GM21528 (cell line): ENCODE measurements at regions not wholly inside any gene's neighbourhood (a gene's known extent, or its start where the extent isn't known, plus 50 kb on each side); places are given as distances from the start of the nearest gene placed in this dataset.

Source experiments
- ATAC-seq: cut with Tn5 transposase; IDR thresholded peaks from one replicate; pipeline ENCODE4 v1.9.1; 2021; ENCODE audit warnings: mild to moderate bottlenecking, moderate library complexity; ENCODE audit not compliant: unreplicated experiment, low FRiP score

DNA sequence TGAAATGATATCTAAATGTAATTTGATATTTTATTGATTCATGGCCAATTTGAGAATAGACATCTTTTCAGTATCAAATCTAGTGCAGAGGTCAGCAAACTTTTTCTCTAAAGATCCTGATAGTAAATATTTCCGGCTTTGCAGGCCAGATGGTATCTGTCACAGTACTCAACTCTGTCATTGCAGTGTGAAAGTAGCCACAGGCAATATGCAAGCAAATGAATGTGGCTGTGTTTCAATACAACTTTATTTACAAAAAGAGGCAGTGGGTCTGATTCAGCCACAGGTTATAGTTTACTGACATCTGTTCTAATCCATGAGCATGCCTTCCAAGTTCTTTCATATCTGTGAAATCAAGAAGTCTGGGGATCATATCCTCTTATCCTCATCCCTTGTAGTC, 221.2 kb downstream of the PRDM2 start:
- no peak for ATAC-seq

DNA sequence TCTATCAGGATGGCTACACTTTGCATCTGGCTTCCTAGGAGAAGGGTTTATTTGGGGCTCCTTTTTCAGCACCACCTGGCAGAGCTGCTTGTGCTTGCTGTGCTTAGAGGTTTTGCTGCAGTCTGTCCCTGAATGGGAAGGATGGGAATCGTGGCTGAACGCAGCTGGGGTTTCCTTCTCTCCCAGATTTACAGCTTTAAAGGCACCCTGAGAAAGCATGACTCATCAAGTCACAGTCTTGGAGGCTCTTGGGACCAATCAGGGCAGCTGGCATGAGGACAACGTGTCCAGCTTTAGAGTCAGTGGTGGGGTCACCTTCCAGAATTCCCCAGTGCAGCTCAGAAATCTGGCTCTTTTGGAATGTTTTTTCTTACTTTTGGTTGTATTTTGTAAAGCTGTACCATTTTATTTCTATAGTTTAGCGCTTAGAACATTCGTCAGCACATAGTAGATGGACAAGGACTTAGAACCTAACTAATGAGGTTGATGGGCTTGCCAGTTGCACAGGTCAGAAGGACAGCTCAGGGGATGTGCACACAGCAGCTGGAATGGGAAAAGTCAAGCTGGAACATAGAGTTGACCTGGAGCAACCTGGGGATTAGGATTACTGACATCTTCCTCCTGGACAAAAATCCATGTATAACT, 222.6 kb downstream of the PRDM2 start:
- no peak for ATAC-seq

GRCh38 chr1:13926556-13926955, 226.6 kb downstream of the PRDM2 start:
- ATAC-seq, result no peak

GRCh38 chr1:13927736-13928135, 227.7 kb downstream of the PRDM2 start:
- no peak for ATAC-seq

GRCh38 chr1:13929313-13929712, 229.3 kb downstream of the PRDM2 start:
- ATAC-seq, result no peak

- no peak for ATAC-seq
These were observed 230.2 kb downstream of the PRDM2 start for GRCh38 chr1:13930151-13930550.

DNA sequence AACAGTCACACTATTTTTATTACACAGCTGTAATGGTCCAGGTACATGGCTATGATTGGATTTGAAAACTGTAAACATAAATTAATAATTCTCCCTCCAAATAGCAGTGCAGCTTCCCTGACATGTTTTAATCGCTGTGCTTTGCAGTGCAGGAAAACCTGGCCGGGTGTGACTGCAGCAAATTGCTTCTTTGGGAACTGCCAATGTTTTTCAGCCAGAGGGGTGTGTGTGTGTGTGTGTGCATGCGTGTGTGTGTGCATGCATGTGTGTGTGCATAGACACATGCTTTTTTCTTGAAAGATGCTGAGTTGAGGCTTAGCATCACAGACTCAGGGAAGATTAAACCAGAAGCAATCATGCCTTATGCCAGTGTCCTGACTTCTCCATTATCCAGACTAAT, 231.2 kb downstream of the PRDM2 start:
- ATAC-seq, result no peak

DNA sequence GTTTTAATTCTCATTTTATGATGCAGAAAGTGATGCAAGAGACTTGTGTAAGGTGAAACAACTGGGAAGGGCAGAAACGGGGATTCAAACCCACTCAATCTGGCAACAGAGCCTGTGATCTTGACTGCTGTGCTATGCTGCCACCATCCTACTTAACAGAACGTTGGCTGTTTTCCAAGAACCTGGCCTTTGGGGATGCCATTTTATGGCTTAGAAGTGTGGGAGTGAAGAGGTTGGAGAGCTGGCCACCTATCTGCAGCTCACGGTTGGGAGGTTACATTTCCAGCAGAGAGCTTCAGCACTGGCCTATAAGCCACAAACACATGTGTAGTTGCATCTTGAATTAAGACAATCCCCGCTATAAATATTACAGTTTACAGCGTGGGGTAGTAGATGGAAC, 235.3 kb downstream of the PRDM2 start:
- no peak for ATAC-seq

- ATAC-seq, result no peak
These were observed 241.3 kb downstream of the PRDM2 start for GRCh38 chr1:13941315-13941714.

- no peak for ATAC-seq
These were observed 243.1 kb downstream of the PRDM2 start for GRCh38 chr1:13943055-13943454.

DNA sequence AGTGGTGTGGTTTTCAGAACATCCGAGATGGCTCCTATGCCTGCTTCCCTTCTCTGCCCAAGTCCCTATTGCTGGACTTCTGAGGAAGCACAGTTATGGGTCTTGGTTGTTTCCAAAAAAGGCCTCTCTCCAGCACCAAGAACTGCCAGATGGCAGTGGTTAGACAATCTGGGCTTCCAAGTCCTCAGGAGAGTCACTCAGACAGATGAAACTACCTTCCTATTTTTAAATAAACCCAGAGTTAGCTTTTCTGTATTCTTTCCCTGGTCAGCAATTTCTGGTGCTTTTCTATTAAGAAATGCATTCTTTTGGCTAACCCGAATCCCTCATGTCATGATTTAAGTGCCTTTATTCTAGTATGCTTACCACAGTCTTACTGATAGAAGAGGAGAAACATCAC, 245.9 kb downstream of the PRDM2 start:
- no peak for ATAC-seq

DNA sequence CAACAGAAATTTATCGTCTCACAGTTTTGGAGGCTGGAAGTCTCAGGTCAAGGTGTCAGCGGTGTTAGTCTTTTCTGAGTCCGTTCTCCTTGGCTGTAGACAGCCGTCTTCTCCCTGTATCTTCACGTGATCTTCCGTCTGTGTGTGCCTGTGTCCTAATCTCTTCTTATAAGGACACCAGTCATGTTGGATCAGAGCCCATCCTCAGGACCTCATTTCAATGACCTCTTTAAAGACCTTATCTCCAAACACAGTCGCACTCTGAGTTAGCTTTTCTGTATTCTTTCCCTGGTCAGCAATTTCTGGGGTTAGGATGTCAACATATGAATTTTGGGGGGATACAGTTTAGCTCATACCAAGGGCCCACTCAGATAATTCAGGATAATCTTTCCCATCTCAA, 247.7 kb downstream of the PRDM2 start:
- ATAC-seq, result no peak

- ATAC-seq, result no peak
These were observed 248.4 kb downstream of the PRDM2 start for GRCh38 chr1:13948396-13948795.

DNA sequence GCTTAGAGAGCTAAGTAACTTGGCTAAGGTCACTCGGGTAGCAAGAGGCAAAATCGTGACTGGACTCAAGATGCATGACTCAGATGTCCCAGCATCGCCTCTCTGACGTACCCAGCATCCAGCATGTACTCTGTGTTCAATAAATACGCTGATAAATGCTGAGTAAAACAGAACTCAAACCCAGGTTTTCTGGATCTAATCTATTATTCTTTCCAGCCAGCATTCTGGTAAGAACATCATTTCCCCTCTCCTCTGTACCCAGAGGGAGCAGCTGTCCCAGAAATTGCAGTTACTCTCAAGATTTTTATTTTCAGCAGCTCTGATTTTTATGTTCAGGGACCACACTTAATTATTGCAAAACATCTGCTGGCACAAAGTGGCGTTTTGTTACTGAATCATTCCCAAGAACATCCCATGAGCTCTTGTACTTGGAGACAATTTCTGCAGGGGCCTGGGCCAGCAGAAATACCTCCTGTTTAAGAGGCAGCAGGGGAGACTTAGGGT, 249.0 kb downstream of the PRDM2 start:
- ATAC-seq, result no peak

DNA sequence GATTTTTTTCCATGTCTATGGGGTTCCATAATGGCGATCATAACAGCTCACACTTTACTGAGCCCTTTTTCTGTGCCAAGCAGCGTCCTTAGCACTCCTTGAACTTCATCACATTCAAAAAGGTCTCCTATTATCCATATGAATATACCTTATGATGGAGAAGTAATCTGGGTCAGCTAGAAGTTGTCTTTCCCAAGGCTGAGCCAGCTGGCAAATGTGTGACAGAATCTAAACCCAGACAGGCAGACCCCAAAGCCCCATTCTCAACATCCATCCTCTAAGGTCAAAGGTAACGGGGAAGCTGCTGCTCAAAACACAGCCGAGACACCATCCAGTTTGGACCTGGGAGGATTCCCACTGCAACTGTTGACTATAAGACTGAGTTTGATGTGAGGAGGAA, 249.6 kb downstream of the PRDM2 start:
- no peak for ATAC-seq

DNA sequence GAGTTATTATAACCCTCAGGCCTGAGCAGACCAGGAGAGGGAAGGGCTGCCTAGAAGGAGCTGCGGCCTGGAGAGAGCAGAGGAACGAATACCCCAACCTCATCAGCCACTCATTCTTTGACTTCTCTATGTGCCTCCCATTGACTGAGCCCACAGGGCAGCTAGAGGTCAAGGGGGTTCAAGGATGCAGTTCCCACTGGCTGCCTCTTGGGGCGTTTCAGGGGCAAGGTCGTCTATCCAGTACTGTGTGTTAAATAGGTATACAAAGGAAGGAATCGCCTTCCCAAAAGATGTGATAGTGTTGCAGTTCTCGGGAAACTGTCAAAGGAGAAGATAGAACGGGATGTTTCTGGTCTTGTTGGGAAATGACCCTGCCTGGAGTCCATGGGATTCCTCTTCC, 250.6 kb downstream of the PRDM2 start:
- no peak for ATAC-seq

DNA sequence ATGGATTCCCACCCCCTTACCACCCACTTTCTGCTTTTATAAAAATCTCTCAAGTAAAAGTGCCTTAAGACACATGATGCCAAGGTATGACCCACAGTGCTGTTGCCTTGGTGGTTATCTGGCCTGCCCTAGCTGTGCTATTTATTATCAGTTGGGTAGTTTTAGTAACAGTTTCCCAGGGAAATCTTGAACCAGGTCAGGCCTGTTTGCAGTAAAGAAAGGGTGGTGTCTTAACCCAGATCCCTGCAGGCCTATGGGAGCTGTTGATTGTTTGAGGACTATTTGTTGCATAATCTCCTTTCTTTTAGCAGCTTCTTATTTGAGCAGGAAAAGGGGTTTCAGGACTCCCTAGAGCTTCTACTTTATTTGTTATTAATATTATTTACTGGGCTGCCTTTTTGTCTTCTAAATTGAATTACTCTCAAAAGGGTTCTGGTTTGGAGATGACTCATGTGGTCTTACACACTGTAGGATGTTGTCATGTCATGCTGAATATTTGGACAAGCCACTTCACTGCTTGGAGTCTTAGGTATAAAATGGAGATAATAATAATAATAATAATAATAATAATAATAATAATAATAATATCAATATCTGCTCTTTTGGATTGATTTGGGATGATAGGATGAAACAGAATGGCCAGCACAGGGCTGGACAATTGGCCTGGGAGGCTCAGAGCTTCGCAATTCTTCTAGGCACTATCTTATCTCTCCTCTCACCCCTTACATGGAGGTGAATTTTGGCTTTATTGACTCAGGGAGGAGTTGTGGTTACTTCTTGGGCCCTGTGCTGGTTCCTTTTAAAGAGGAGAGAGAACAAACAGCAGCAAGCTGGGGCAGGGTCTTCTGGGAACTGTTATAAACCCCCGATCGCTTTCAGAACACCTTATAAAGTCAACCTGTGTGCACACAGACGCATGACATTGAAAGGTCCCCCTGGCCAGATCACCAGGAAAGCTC, 252.1 kb downstream of the PRDM2 start:
- ATAC-seq, result no peak

GRCh38 chr1:13952985-13953384, 253.0 kb downstream of the PRDM2 start:
- ATAC-seq, result no peak

DNA sequence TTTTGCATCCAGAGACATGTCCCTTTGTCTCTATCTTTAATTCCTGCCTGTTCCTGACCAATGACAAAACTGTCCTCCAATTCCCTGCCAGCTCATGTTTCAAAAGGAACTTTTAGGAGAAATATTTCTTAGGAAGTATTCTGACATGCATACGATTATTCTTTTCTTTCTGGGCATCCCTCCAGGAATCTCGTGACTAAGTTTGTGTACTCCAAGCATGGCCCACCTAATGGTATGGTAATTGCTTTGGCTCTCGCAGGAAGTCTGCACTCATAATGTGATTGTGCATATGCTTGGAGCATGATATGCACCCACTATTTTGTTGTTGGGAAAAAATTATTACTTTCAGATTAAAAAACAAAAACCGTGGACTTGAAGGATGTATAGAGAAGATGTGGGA, 256.4 kb downstream of the PRDM2 start:
- no peak for ATAC-seq

GRCh38 chr1:13960375-13960987, 260.5 kb downstream of the PRDM2 start:
- ATAC-seq, result no peak

- no peak for ATAC-seq
These were observed 264.8 kb downstream of the PRDM2 start for GRCh38 chr1:13964768-13965167.
